KMS-11 (cell line): ENCODE measurements at regions not wholly inside any gene's neighbourhood (a gene's known extent, or its start where the extent isn't known, plus 50 kb on each side); places are given as distances from the start of the nearest gene placed in this dataset.

Experiments
- H2AFZ ChIP-seq: fragments of 200-600 bp; sonication (generic); 2 replicates; pipeline ENCODE4 v1.6.1; 2016; ENCODE audit warnings: antibody characterized with exemption, mixed run types, low read depth
- H3K27ac ChIP-seq: fragments of 200-600 bp; sonication (generic); 2 replicates; pipeline ENCODE4 v1.6.1; 2016; ENCODE audit warnings: mild to moderate bottlenecking, mixed run types
- H3K27me3 ChIP-seq: fragments of 200-600 bp; sonication (generic); 2 replicates; pipeline ENCODE4 v1.6.1; 2017; ENCODE audit warnings: mild to moderate bottlenecking, low read depth, mixed run types, moderate library complexity; ENCODE audit not compliant: insufficient read depth
- H3K36me3 ChIP-seq: fragments of 200-600 bp; sonication (generic); 2 replicates; pipeline ENCODE4 v1.6.1; 2017; ENCODE audit warnings: mild to moderate bottlenecking, mixed run types; ENCODE audit not compliant: insufficient read depth
- H3K4me1 ChIP-seq: fragments of 200-600 bp; sonication (generic); 2 replicates; pipeline ENCODE4 v1.6.1; 2016; ENCODE audit warnings: mild to moderate bottlenecking, low read depth, mixed run types; ENCODE audit not compliant: poor library complexity, severe bottlenecking
- H3K4me2 ChIP-seq: fragments of 200-600 bp; sonication (generic); 2 replicates; pipeline ENCODE4 v1.7.0; 2016; ENCODE audit warnings: mild to moderate bottlenecking, mixed run types
- H3K4me3 ChIP-seq: fragments of 200-600 bp; sonication (generic); IDR thresholded peaks from 2 replicates; pipeline ENCODE4 v1.6.1; 2017; ENCODE audit warnings: low read depth, low read length, mixed read lengths; ENCODE audit not compliant: insufficient read depth
- H3K79me2 ChIP-seq: fragments of 200-600 bp; sonication (generic); 2 replicates; pipeline ENCODE4 v1.6.1; 2016; ENCODE audit warnings: low read depth, mixed run types; ENCODE audit not compliant: insufficient read depth
- H3K9ac ChIP-seq: fragments of 200-600 bp; sonication (generic); 2 replicates; pipeline ENCODE4 v1.6.1; 2016; ENCODE audit warnings: mild to moderate bottlenecking, mixed run types
- H4K20me1 ChIP-seq: fragments of 200-600 bp; sonication (generic); 2 replicates; pipeline ENCODE4 v1.6.1; 2016; ENCODE audit warnings: mild to moderate bottlenecking, mixed run types; ENCODE audit not compliant: insufficient read depth
- CTCF ChIP-seq: fragments of 200-600 bp; sonication (generic); conservative IDR thresholded peaks from 2 replicates; pipeline ENCODE4 v1.6.1; 2017; ENCODE audit warnings: low read depth, mild to moderate bottlenecking, antibody characterized with exemption, low read length, moderate library complexity, mixed read lengths

- Histone ChIP-seq H3K36me3 (no peaks in the 10 kb centered on the region), H3K27ac (no peak overlapping the region), H3K9ac (no peak overlapping the region), H3K79me2 (no peaks in the 10 kb centered on the region), H3K27me3 (no peaks in the 10 kb centered on the region), H3K4me3 (no peak overlapping the region), H4K20me1 (no peaks in the 10 kb centered on the region), H3K4me2 (no peak overlapping the region), H2AFZ (no peak overlapping the region), H3K4me1 (no peaks in the 10 kb centered on the region)
- TF ChIP-seq CTCF: no peak
Measured at GRCh38 chr2:144006139-144006538, 513.8 kb downstream of the ZEB2 start.

- no peak overlapping the region for H2AFZ ChIP-seq
- H3K4me3 ChIP-seq: no peak overlapping the region
- H3K79me2 ChIP-seq: no peaks in the 10 kb centered on the region
- H4K20me1 ChIP-seq: no peaks in the 10 kb centered on the region
- no peak overlapping the region for H3K9ac ChIP-seq
- H3K27me3 ChIP-seq: no peaks in the 10 kb centered on the region
- no peaks in the 10 kb centered on the region for H3K36me3 ChIP-seq
- TF ChIP-seq CTCF: no peak
- H3K27ac ChIP-seq: no peak overlapping the region
- no peak overlapping the region for H3K4me2 ChIP-seq
- no peaks in the 10 kb centered on the region for H3K4me1 ChIP-seq
Measured at GRCh38 chr2:144004742-144005141, 515.2 kb downstream of the ZEB2 start.

GRCh38 chr2:144003460-144004075, 516.4 kb downstream of the ZEB2 start:
- H3K4me2 ChIP-seq: no peak overlapping the region
- H2AFZ ChIP-seq: no peak overlapping the region
- no peaks in the 10 kb centered on the region for H4K20me1 ChIP-seq
- no peaks in the 10 kb centered on the region for H3K36me3 ChIP-seq
- no peak overlapping the region for H3K27ac ChIP-seq
- H3K79me2 ChIP-seq: no peaks in the 10 kb centered on the region
- H3K9ac ChIP-seq: no peak overlapping the region
- no peak for TF ChIP-seq CTCF
- H3K4me1 ChIP-seq: no peaks in the 10 kb centered on the region
- H3K4me3 ChIP-seq: no peak overlapping the region
- no peaks in the 10 kb centered on the region for H3K27me3 ChIP-seq

GRCh38 chr2:143996974-143997373, 522.9 kb downstream of the ZEB2 start:
- H3K27me3 ChIP-seq: no peaks in the 10 kb centered on the region
- no peaks in the 10 kb centered on the region for H3K79me2 ChIP-seq
- no peaks in the 10 kb centered on the region for H3K36me3 ChIP-seq
- no peak for TF ChIP-seq CTCF
- H3K4me1 ChIP-seq: no peaks in the 10 kb centered on the region
- H4K20me1 ChIP-seq: no peaks in the 10 kb centered on the region
- no peak overlapping the region for H3K27ac ChIP-seq
- H3K4me3 ChIP-seq: no peak overlapping the region
- H3K4me2 ChIP-seq: no peak overlapping the region
- no peak overlapping the region for H2AFZ ChIP-seq
- H3K9ac ChIP-seq: no peak overlapping the region
